T-helper 17 cell (primary cell): ENCODE measurements at regions not wholly inside any gene's neighbourhood (a gene's known extent, or its start where the extent isn't known, plus 50 kb on each side); places are given as distances from the start of the nearest gene placed in this dataset.

ENCODE experiments used
- ATAC-seq: fragments of 150-1000 bp; cut with Tn5 transposase; 2 replicates; pipeline ENCODE4 v1.10.0; 2021; ENCODE audit warnings: mild to moderate bottlenecking, moderate library complexity
- DNase-seq, 3 donors: peaks; one replicate each; pipeline versions ENCODE4 v3.0.0 to v3.0.0-alpha.2; 2020 to 2021
- H3K9me3 ChIP-seq: one replicate; pipeline ENCODE4 v1.7.0; 2013; ENCODE audit warnings: low read length, mild to moderate bottlenecking; ENCODE audit not compliant: control insufficient read depth, poor library complexity, severe bottlenecking
- H3K27ac Mint-ChIP-seq: one replicate; pipeline ENCODE4 v1.8.0; 2022; ENCODE audit warnings: mild to moderate bottlenecking, moderate library complexity, mixed read lengths
- H3K27me3 Mint-ChIP-seq: one replicate; pipeline ENCODE4 v1.8.0; 2022; ENCODE audit warnings: mixed read lengths
- H3K36me3 Mint-ChIP-seq: one replicate; pipeline ENCODE4 v1.8.0; 2022; ENCODE audit warnings: low read depth, mixed read lengths
- H3K4me1 Mint-ChIP-seq: one replicate; pipeline ENCODE4 v1.8.0; 2022; ENCODE audit warnings: mild to moderate bottlenecking, mixed read lengths
- H3K4me3 Mint-ChIP-seq: one replicate; pipeline ENCODE4 v1.8.0; 2022; ENCODE audit warnings: mild to moderate bottlenecking, moderate library complexity, mixed read lengths

DNA sequence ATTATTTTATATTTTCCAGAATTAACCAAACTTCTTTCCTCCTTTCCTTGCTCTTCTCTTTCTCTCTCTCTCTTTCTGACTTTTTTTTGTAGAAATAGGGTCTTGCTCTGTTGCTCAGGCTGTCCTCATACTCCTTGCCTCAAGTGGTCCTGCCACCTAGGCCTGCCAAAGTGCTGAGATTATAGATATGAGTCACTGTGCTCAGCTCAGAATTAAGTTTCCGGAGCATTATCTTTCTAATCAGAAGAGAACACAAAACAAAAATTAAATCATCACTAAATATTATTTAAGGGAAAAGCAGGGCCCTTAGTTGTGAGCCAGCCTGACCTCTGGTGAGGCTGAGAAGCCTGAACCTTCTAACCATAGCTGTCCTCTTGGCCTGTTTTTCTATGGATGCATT is 168.2 kb downstream of the SOX2 start:
- DNase-seq = no peak
- ATAC-seq = no peak
- Mint-ChIP-seq H3K36me3 (no peaks in the 10 kb centered on the region), H3K4me1 (no peaks in the 10 kb centered on the region), H3K27ac (no peak overlapping the region), H3K4me3 (no peak overlapping the region), H3K27me3 (no peaks in the 10 kb centered on the region)
- no peaks in the 10 kb centered on the region for H3K9me3 ChIP-seq

DNA sequence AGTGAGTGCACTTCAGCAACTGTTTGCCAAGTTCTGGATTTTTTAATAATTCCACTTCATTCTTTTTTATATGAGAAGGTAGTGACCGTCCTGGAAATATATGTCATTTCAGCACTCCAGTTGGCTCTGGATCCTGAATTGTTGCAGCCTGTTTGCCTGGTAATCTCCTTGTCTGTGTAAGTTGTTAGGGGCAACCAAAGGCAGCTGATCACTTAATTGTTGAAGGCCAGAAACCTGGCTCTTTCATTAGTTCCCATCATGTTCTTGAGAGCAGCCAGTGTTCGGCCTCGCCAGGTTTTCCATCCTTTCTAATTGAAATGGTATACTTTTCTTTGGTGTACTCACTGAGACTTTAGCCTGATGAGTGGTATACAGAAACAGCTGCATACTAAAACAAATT is 168.6 kb downstream of the SOX2 start:
- Mint-ChIP-seq H3K4me1 (no peaks in the 10 kb centered on the region), H3K4me3 (no peak overlapping the region), H3K36me3 (no peaks in the 10 kb centered on the region), H3K27ac (no peak overlapping the region), H3K27me3 (no peaks in the 10 kb centered on the region)
- no peak for DNase-seq
- no peaks in the 10 kb centered on the region for H3K9me3 ChIP-seq
- ATAC-seq = no peak

DNA sequence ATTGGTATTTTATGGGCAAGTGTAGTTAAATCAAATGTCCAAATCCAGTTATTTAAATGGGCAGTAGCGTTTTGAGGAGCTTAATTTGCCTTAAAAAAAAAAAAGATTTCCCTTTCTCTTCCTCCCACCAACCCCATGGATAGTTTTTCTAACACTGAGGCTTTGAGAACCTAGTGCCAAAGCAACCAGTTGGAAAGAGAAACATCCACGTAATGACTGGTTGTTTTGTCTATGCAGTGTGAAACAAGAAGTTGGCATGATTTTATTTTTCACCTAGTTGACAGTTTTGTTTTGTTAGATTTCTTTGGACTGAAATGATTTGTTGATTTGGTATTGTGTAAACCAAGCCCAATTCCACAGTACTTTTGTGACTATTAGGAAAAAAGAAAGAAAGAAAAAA is 170.0 kb downstream of the SOX2 start:
- no peaks in the 10 kb centered on the region for H3K9me3 ChIP-seq
- Mint-ChIP-seq H3K36me3 (no peaks in the 10 kb centered on the region), H3K4me3 (no peak overlapping the region), H3K27ac (no peak overlapping the region), H3K4me1 (no peaks in the 10 kb centered on the region), H3K27me3 (no peaks in the 10 kb centered on the region)
- no peak for ATAC-seq
- DNase-seq = no peak

DNA sequence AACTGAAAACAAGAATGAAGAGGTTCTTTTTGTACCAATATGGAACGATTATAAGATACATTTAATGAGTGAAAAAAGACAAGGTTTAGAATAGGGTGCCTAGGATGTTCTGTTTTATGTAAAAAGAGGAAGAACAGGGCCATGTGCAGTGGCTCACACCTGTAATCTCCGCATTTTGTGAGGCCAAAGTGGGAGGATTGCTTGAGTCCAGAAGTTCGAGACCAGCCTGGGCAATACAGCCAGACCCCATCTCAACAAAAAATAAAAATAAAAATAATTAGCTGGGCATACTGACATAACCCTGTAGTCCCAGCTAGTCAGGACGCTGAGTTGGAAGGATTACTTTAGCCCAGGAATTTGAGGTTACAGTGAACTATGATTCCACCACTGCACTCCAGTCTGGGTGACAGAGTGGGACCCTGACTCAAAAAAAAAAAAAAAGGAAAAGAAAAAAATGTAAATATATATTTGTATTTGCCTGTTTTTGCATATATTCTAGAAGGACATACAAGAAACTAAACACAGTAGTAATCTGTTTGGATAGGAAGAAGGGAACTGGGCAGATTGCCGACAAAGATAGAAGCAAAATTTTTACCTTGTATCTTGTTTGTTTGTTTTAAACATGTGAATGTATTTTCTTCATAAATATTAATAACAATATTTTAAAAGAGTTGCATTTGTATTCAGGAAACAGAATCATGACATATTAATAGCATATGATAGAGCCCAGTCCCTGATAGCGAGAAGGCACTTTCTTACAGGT is 174.3 kb downstream of the SOX2 start:
- DNase-seq = no peak
- H3K4me1 Mint-ChIP-seq = no peaks in the 10 kb centered on the region
- no peaks in the 10 kb centered on the region for H3K9me3 ChIP-seq
- no peak overlapping the region for H3K4me3 Mint-ChIP-seq
- no peaks in the 10 kb centered on the region for H3K27me3 Mint-ChIP-seq
- no peak for ATAC-seq
- H3K27ac Mint-ChIP-seq = no peak overlapping the region
- H3K36me3 Mint-ChIP-seq = no peaks in the 10 kb centered on the region

DNA sequence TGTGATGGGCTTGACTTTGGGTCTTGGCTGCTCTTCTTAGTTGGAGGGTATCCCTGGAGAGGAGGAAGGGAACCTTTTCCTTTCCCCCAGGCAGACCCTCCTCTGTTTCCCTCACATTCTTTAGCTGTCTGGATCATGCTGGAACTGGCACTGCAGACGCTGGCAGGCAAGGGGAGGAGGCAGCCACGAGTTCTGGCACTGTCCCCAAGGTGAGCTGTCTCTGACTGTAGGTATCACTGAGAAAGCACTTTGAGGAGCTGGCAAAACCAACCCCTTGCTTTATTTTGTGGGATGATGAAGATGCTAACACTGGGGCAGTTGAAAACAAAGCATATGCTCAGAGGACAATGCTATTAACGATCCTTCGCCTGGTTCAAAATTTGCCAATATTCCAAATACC is 175.0 kb downstream of the SOX2 start:
- Mint-ChIP-seq H3K27ac (no peak overlapping the region), H3K4me1 (no peaks in the 10 kb centered on the region), H3K4me3 (no peak overlapping the region), H3K36me3 (no peaks in the 10 kb centered on the region), H3K27me3 (no peaks in the 10 kb centered on the region)
- DNase-seq (no peak), ATAC-seq (no peak)
- no peaks in the 10 kb centered on the region for H3K9me3 ChIP-seq

DNA sequence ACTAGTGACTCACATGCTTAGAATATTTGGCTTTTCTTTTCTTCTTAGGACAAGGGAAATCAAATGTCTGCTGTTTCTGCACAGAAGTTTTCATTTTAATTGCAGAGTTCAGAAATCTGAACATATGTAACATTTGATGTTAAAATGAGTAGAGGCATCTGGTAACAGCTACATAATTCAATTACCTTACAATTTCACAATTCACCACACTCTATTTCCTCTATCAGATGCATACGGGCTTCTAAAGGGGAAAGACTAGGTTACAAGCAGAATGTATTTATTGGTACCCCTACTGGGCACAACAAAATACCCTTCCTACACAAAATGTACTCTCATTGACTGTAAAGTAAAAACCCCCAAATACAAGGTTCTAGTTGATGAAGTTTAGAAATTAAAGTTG is 176.0 kb downstream of the SOX2 start:
- peaks cover under 1% of the 10 kb centered on the region for H3K4me1 Mint-ChIP-seq
- ATAC-seq (no peak), DNase-seq (no peak)
- no peaks in the 10 kb centered on the region for H3K36me3 Mint-ChIP-seq
- no peaks in the 10 kb centered on the region for H3K27me3 Mint-ChIP-seq
- H3K4me3 Mint-ChIP-seq = no peak overlapping the region
- H3K27ac Mint-ChIP-seq = no peak overlapping the region
- H3K9me3 ChIP-seq = no peaks in the 10 kb centered on the region

DNA sequence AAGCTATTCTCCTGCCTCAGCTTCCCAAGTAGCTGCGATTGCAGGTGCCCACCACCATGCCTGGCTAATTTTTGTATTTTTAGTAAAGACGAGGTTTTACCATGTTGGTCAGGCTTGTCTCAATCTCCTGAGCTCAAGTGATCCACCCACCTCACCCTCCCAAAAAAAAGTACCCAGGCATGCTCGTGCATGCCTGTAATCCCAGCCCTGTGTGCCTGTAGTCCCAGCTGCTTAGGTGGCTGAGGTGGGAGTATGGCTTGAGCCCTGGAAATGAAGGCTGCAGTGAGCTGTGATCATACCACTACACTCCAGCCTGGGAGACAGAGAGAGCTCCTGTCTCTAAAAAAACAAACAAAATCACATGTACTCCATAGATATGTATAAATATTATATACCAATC is 176.5 kb downstream of the SOX2 start:
- no peaks in the 10 kb centered on the region for H3K36me3 Mint-ChIP-seq
- no peak for DNase-seq

DNA sequence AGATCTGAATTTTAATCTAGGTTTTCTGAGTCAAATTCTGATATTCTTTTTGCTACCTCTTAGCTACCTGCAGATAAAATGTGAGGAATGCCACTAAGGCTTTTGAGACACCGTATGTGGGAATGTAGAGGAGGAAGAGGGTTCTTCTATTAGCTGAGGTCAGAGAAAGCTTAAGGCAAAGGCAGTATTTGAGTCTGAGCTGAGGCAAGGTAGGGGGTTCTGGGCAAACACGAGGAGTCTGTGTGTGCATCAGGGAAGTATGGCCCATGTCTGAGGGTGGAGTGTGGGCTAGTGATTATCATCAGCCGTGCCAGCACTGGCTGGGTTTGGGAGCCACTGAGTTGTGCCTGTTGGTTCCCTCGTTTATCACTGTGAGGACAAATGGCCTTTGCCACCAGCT is 181.1 kb downstream of the SOX2 start:
- H3K4me1 Mint-ChIP-seq = peaks cover 2% of the 10 kb centered on the region
- DNase-seq (no peak), ATAC-seq (no peak)
- no peaks in the 10 kb centered on the region for H3K9me3 ChIP-seq
- H3K36me3 Mint-ChIP-seq = no peaks in the 10 kb centered on the region
- H3K4me3 Mint-ChIP-seq = no peak overlapping the region
- H3K27me3 Mint-ChIP-seq = no peaks in the 10 kb centered on the region
- no peak overlapping the region for H3K27ac Mint-ChIP-seq

More for the DNA sequence above, 176.5 kb downstream of the SOX2 start:
- H3K4me3 Mint-ChIP-seq = no peak overlapping the region
- ATAC-seq = no peak
- H3K27me3 Mint-ChIP-seq = no peaks in the 10 kb centered on the region
- no peaks in the 10 kb centered on the region for H3K9me3 ChIP-seq
- H3K27ac Mint-ChIP-seq = no peak overlapping the region
- H3K4me1 Mint-ChIP-seq = peaks cover 2% of the 10 kb centered on the region

DNA sequence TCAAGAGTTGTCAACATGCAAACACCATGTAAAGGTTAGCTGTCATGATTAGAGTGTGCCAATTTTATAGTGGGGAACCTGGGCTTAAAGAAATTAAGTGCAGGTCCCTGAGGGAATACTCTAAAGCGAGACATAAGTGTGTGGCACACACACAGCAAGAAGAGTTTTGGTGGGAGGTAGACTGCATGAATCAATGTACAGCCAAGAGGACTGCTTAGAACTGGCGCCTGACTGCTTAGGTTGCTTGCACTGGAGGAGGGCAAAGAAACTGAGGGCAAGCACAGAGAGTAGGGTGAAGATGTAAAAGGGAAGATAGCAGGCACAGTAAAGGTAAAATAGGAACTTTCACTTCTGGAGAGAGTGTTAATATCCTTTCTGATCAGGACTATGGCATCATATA is 184.9 kb downstream of the SOX2 start:
- no peak overlapping the region for H3K27ac Mint-ChIP-seq
- H3K36me3 Mint-ChIP-seq = no peaks in the 10 kb centered on the region
- DNase-seq (no peak), ATAC-seq (no peak)
- peaks cover 2% of the 10 kb centered on the region for H3K4me1 Mint-ChIP-seq
- no peaks in the 10 kb centered on the region for H3K27me3 Mint-ChIP-seq
- no peak overlapping the region for H3K4me3 Mint-ChIP-seq
- no peaks in the 10 kb centered on the region for H3K9me3 ChIP-seq

DNA sequence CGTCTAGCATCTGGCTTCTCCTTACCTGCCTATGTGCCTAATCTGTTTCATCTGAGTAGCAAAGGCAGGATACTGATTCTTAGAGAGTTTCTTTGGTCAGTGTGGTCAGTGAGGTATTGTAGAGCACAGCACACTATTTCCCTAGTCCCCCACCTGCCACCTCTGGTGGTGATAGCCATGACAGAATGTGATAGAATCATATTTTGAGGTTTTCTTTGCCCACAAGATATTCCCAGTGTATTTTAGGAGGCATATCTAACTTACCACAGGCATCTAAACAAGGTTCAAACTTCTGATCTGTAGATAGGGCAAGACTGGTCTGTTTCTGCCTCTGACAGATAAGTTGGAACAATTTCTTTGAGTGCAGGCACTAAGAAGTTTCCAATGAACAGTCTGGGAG is 188.0 kb downstream of the SOX2 start:
- DNase-seq (no peak), ATAC-seq (no peak)
- Mint-ChIP-seq H3K4me3 (no peak overlapping the region), H3K36me3 (no peaks in the 10 kb centered on the region), H3K4me1 (no peaks in the 10 kb centered on the region), H3K27ac (no peak overlapping the region), H3K27me3 (no peaks in the 10 kb centered on the region)
- no peaks in the 10 kb centered on the region for H3K9me3 ChIP-seq

DNA sequence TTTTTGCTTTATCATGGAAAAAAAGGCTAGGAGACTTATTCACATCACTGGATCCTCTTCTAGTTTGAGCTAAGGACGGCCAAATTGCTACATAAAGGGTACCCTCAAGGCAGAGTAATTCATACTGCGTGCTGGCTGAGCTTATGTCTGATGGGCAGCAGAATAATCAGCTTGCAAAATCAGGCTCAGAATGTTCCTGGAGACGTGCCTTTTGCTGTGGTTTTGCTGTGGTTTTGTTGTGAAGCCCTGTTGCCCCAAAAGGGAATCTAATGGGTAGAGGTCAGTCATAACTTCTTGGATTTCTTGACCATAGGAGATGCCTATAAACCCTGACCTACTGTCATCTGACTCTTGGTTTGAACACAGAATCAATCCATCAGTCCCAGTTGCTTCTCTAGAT is 189.9 kb downstream of the SOX2 start:
- Mint-ChIP-seq H3K27me3 (no peaks in the 10 kb centered on the region), H3K36me3 (no peaks in the 10 kb centered on the region), H3K27ac (no peak overlapping the region), H3K4me1 (no peaks in the 10 kb centered on the region), H3K4me3 (no peak overlapping the region)
- no peak for DNase-seq
- ATAC-seq = no peak
- no peaks in the 10 kb centered on the region for H3K9me3 ChIP-seq

DNA sequence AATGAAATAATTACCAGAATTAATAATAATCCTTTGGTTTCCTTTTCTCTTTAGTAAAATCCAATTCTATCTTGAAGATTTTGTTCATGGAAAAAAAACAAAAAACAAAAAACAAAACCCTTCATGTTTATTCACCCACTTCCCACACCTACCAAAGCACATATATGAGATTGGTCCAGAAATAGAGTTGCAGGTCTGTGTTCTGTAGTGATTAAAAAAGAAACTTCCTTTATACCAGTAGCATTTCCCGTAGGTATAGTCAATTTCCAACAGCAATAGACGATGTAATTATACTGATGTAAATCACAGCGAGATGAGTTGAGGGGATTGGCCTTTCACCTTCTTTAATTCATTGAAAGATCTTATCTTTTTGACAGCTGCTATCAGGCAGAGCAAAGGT is 194.6 kb downstream of the SOX2 start:
- H3K4me1 Mint-ChIP-seq = no peaks in the 10 kb centered on the region
- H3K27me3 Mint-ChIP-seq = no peaks in the 10 kb centered on the region
- H3K9me3 ChIP-seq = no peaks in the 10 kb centered on the region
- ATAC-seq (no peak), DNase-seq (no peak)
- no peak overlapping the region for H3K27ac Mint-ChIP-seq
- no peaks in the 10 kb centered on the region for H3K36me3 Mint-ChIP-seq
- H3K4me3 Mint-ChIP-seq = no peak overlapping the region

DNA sequence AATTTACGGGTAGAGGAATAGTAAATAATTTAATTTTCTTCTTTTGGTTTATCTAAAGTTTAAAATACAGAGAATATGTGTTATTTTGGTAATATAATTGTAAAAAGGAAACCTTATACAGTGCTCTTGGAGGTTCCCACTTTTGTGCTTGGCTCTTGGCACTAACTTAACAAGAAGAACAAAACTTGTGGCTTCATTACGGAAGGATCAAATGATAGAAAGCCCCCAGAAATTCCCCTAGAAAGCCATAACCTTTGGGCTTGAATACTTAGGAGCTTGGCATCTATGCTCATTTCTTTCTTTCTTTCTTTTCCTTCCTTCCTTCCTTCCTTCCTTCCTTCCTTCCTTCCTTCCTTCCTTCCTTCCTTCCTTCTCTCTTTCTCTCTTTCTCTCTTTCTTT is 197.5 kb downstream of the SOX2 start:
- Mint-ChIP-seq H3K27ac (no peak overlapping the region), H3K4me1 (no peaks in the 10 kb centered on the region), H3K27me3 (no peaks in the 10 kb centered on the region), H3K36me3 (no peaks in the 10 kb centered on the region), H3K4me3 (no peak overlapping the region)
- H3K9me3 ChIP-seq = no peaks in the 10 kb centered on the region
- no peak for DNase-seq
- ATAC-seq = no peak

DNA sequence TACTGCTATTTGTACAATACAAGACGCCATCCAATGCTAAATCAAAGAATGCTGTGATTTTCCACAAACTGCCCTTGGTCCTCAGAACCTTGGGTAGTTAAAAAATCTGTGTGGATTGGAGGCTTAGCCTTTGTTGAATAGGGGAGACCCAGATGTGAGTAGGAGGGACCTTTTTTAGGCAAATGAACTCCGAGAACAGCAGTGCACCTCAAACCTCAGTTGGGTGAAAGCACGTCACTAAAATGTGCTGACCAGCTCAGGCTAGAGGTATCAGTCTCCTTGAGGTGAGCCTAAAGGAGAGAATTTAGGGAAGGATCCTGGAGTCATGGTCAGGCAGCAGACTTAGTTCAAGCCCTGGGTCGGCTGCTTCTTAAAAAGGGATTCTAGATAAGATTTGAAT is 200.7 kb downstream of the SOX2 start:
- no peaks in the 10 kb centered on the region for H3K9me3 ChIP-seq
- H3K4me3 Mint-ChIP-seq = no peak overlapping the region
- no peaks in the 10 kb centered on the region for H3K4me1 Mint-ChIP-seq
- H3K36me3 Mint-ChIP-seq = no peaks in the 10 kb centered on the region
- no peak for ATAC-seq
- no peaks in the 10 kb centered on the region for H3K27me3 Mint-ChIP-seq
- H3K27ac Mint-ChIP-seq = no peak overlapping the region
- no peak for DNase-seq
